Stomach (tissue), 8 donors: ENCODE measurements at regions not wholly inside any gene's neighbourhood (a gene's known extent, or its start where the extent isn't known, plus 50 kb on each side); places are given as distances from the start of the nearest gene placed in this dataset.

Source experiments
- DNase-seq, 2 donors: peaks; one replicate each; pipeline versions ENCODE4 v3.0.0 to v3.0.0-alpha.2; 2013 to 2019
- H3K27ac ChIP-seq, 5 donors: fragments of 200-600 bp in 4 of 5; sonication (generic) in 4 of 5; one replicate each; pipeline ENCODE4 v1.5.1; 2013 to 2019; ENCODE audit warnings: mild to moderate bottlenecking in 1 of 5, moderate library complexity in 1 of 5
- H3K27me3 ChIP-seq, 3 donors: fragments of 200-600 bp; sonication (generic); one replicate each; pipeline ENCODE4 v1.5.1; 2017 to 2019; ENCODE audit warnings: mixed run types in 1 of 3
- H3K36me3 ChIP-seq, 4 donors: fragments of 200-600 bp; sonication (generic); 1 replicate in 3 of 4; 2 replicates in 1 of 4; pipeline ENCODE4 v1.5.1; 2016 to 2019
- H3K4me1 ChIP-seq, 4 donors: fragments of 200-600 bp; sonication (generic); one replicate each; pipeline ENCODE4 v1.5.1; 2016 to 2019
- H3K4me3 ChIP-seq, 4 donors: fragments of 200-600 bp; sonication (generic) in 3 of 4; one replicate each; pipeline ENCODE4 v1.5.1; 2016 to 2019; ENCODE audit warnings: mild to moderate bottlenecking in 1 of 4
- H3K9me3 ChIP-seq, 4 donors: fragments of 200-600 bp; sonication (generic); one replicate each; pipeline ENCODE4 v1.5.1; 2016 to 2019
- CTCF ChIP-seq, 7 experiments: fragments of 450-650 bp in 4 of 7; fragments of 200-600 bp in 3 of 7; sonication (generic) in 3 of 7; IDR thresholded peaks; one replicate each; pipeline ENCODE4 v1.5.1; 2016 to 2019; ENCODE audit warnings: antibody characterized with exemption in 7 of 7, control low read depth in 2 of 7, mild to moderate bottlenecking in 1 of 7
- EP300 ChIP-seq: sonication (generic); formaldehyde crosslinking; IDR thresholded peaks from one replicate; pipeline ENCODE4 v1.6.1; 2017; ENCODE audit warnings: antibody characterized with exemption
- POLR2A ChIP-seq, 4 donors: fragments of 450-650 bp; IDR thresholded peaks; one replicate each; pipeline ENCODE4 v1.6.1; 2016; ENCODE audit warnings: antibody characterized with exemption in 4 of 4, control low read depth in 2 of 4, mild to moderate bottlenecking in 1 of 4, moderate library complexity in 1 of 4
- POLR2AphosphoS5 ChIP-seq, 3 donors: sonication (generic); formaldehyde crosslinking; IDR thresholded peaks; one replicate each; pipeline ENCODE4 v1.6.1; 2016; ENCODE audit warnings: antibody characterized with exemption in 3 of 3
- WGBS, 5 donors: extraction: QIAGEN DNeasy Blood & Tissue Kit in 3 of 5; methylation state at CpG; one replicate each; pipeline versions ENCODE4 v1.1.5 to v1.1.7; 2013 to 2018; 5-methylcytosine and 5-hydroxymethylcytosine counted together
- intact Hi-C: fragments of 100-400 bp; cut with DNase I; formaldehyde crosslinking; loops from one replicate; pipeline ENCODE4 v1.15.1; 2023; ENCODE audit warnings: low total_unique reads
- donor health status: healthy with polysubstance abuse.
- donor health status: Bipolar disorder and iron deficiency.
- donor health status: healthy.

- DNase-seq: no peak
- no peak overlapping the region for H3K27ac ChIP-seq
- TF ChIP-seq EP300 (no peak), POLR2A (IDR thresholded peaks at IDR 0.05) (no peak), POLR2AphosphoS5 (IDR thresholded peaks at IDR 0.05) (no peak), CTCF (IDR thresholded peaks at IDR 0.05) (no peak)
- H3K4me3 ChIP-seq: no peak overlapping the region
- 85 to 100% (median 88%) methylated on average over 1 of the region's 1 CpG for whole genome bisulfite sequencing, 5 donors
- H3K27me3 ChIP-seq: no peaks in the 10 kb centered on the region
- no peaks in the 10 kb centered on the region for H3K9me3 ChIP-seq
- no peaks in the 10 kb centered on the region for H3K4me1 ChIP-seq
- intact Hi-C loops: no loop called here
- H3K36me3 ChIP-seq: no peaks in the 10 kb centered on the region
These were observed 136.1 kb upstream of the PROK2 start for GRCh38 chr3:71921036-71921435.

- intact Hi-C loops: no loop called here
- TF ChIP-seq POLR2AphosphoS5 (IDR thresholded peaks at IDR 0.05) (no peak), CTCF (IDR thresholded peaks at IDR 0.05) (no peak), POLR2A (IDR thresholded peaks at IDR 0.05) (no peak), EP300 (no peak)
- Histone ChIP-seq H3K4me3 (no peak overlapping the region), H3K4me1 (no peaks in the 10 kb centered on the region), H3K27ac (no peak overlapping the region), H3K27me3 (no peaks in the 10 kb centered on the region), H3K9me3 (no peaks in the 10 kb centered on the region), H3K36me3 (no peaks in the 10 kb centered on the region)
- WGBS, 5 donors: 40 to 62% (median 48%) methylated on average over 3 of the region's 3 CpGs
- no peak for DNase-seq
These were observed 134.6 kb upstream of the PROK2 start for GRCh38 chr3:71919572-71919971.

- intact Hi-C loops: no loop called here
- Histone ChIP-seq H3K36me3 (no peaks in the 10 kb centered on the region), H3K27me3 (no peaks in the 10 kb centered on the region), H3K9me3 (no peaks in the 10 kb centered on the region), H3K27ac (no peak overlapping the region), H3K4me3 (no peak overlapping the region), H3K4me1 (no peaks in the 10 kb centered on the region)
- WGBS, 5 donors: 68 to 89% (median 83%) methylated on average over 2 of the region's 2 CpGs
- DNase-seq: no peak
- no peak for TF ChIP-seq POLR2A (IDR thresholded peaks at IDR 0.05)
These were observed 132.6 kb upstream of the PROK2 start for GRCh38 chr3:71917545-71917944.

GRCh38 chr3:71916747-71917369 lies 131.9 kb upstream of the PROK2 start:
- no peak for DNase-seq
- Histone ChIP-seq H3K36me3 (no peaks in the 10 kb centered on the region), H3K4me3 (no peak overlapping the region), H3K4me1 (no peaks in the 10 kb centered on the region), H3K27ac (no peak overlapping the region), H3K27me3 (no peaks in the 10 kb centered on the region), H3K9me3 (no peaks in the 10 kb centered on the region)
- WGBS, 5 donors: 56 to 73% (median 65%) methylated on average over 5 of the region's 5 CpGs
- intact Hi-C loops: no loop called here
- TF ChIP-seq CTCF (IDR thresholded peaks at IDR 0.05) (no peak), POLR2A (IDR thresholded peaks at IDR 0.05) (no peak), EP300 (no peak), POLR2AphosphoS5 (IDR thresholded peaks at IDR 0.05) (no peak)

GRCh38 chr3:71912839-71913495 lies 128.0 kb upstream of the PROK2 start:
- no peak for TF ChIP-seq EP300
- TF ChIP-seq CTCF (IDR thresholded peaks at IDR 0.05): no peak
- no peak for TF ChIP-seq POLR2AphosphoS5 (IDR thresholded peaks at IDR 0.05)
- no peak for TF ChIP-seq POLR2A (IDR thresholded peaks at IDR 0.05)
- Histone ChIP-seq H3K27me3 (peaks cover 0 to 10% (median 0%) of the 10 kb centered on the region in 3 donors), H3K9me3 (no peaks in the 10 kb centered on the region), H3K27ac (no peak overlapping the region), H3K36me3 (no peaks in the 10 kb centered on the region), H3K4me1 (peaks cover 0 to 7% (median under 1%) of the 10 kb centered on the region in 4 donors), H3K4me3 (no peak overlapping the region)
- WGBS, 5 donors: 65 to 85% (median 78%) methylated on average over 7 of the region's 7 CpGs
- DNase-seq: no peak
- intact Hi-C loops: no loop called here
